ENCODE measurements at regions not wholly inside any gene's neighbourhood (a gene's known extent, or its start where the extent isn't known, plus 50 kb on each side); places are given as distances from the start of the nearest gene placed in this dataset.
"Not testable (repeated sequence)": the region's sequence is repeated elsewhere in the genome, so short reads cannot be mapped to it uniquely, and the experiment has no call there.

DNA sequence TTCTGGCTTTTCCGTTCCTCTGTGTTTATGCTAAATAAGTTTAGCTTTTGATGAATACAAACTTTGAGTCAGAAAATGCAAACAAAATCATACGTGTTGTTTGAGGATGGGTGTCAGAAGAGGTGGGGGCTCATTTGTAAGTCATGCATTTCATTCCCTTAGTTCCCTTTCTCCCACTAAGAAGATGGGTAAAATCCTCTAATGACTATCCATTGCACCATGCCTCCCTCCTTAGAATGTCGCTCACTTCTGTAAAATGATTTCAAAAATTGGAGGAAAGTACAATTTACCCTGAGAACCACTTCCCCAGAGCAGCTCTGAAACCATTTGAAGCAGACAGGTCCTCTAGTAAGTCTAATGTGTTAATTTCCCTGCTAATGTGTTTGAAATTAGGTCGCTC is 629.6 kb upstream of the VRK2 start:
- intact Hi-C loops (cut with micrococcal nuclease), result no loop called here
- no peak for DNase-seq (ENCODE audit: low read depth, low spot score)

DNA sequence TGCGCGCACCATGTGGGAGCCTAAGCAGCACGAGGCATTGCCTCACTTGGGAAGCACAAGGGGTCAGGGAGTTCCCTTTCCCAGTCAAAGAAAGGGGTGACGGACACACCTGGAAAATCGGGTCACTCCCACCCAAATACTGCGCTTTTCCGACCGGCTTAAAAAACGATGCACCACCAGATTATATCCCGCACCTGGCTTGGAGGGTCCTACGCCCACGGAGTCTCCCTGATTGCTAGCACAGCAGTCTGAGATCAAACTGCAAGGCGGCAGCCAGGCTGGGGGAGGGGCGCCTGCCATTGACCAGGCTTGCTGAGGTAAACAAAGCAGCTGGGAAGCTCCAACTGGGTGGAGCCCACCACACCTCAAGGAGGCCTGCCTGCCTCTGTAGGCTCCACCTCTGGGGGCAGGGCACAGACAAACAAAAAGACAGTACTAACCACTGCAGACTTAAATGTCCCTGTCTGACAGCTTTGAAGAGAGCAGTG is 627.7 kb upstream of the VRK2 start:
- dilution Hi-C loops (cut with MboI; ENCODE audit: extremely low pct_ligation_motif_present, low sequenced_read_pairs); H3K4me1 ChIP-seq (ENCODE audit: control insufficient read depth, extremely low read depth, insufficient read depth, low read length); H3K9me3 ChIP-seq (replicated peaks; ENCODE audit: control insufficient read depth, insufficient read depth, low read length); DNase-seq (ENCODE audit: low read depth, low spot score); H3K79me2 ChIP-seq (ENCODE audit: control insufficient read depth, insufficient read depth, low read length); H2AFZ ChIP-seq (ENCODE audit: low read depth, low read length); POLR2A ChIA-PET; H3K9ac ChIP-seq (replicated peaks; ENCODE audit: extremely low read depth, insufficient read depth, low read length); H3K9me1 ChIP-seq (replicated peaks; ENCODE audit: control insufficient read depth, extremely low read depth, insufficient read depth, low read length); intact Hi-C loops (cut with micrococcal nuclease); H3K4me3 ChIP-seq (replicated peaks in 1 of 3; ENCODE audit: insufficient read depth in 1 of 3, low read depth in 1 of 3, low read length in 3 of 3); H3K4me2 ChIP-seq (ENCODE audit: insufficient read depth, low read length); H3K27me3 ChIP-seq (ENCODE audit: control insufficient read depth in 2 of 2, insufficient read depth in 2 of 2, low read length in 2 of 2); H4K20me1 ChIP-seq (replicated peaks; ENCODE audit: control insufficient read depth, extremely low read depth, insufficient read depth, low read length); FAIRE-seq; BruUV-seq (replicated peaks); H3K27ac ChIP-seq (ENCODE audit: insufficient read depth, low read depth, low read length); CTCF ChIA-PET; H3K36me3 ChIP-seq (ENCODE audit: control insufficient read depth in 2 of 2, extremely low read depth in 1 of 2, insufficient read depth in 2 of 2, low read length in 2 of 2): not testable (repeated sequence)

More for the DNA sequence above, 629.6 kb upstream of the VRK2 start:
- Histone ChIP-seq H3K27ac (ENCODE audit: insufficient read depth, low read depth, low read length) (no peak overlapping the region), H3K27me3 (ENCODE audit: control insufficient read depth in 2 of 2, insufficient read depth in 2 of 2, low read length in 2 of 2) (no peaks in the 10 kb centered on the region), H4K20me1 (replicated peaks; ENCODE audit: control insufficient read depth, extremely low read depth, insufficient read depth, low read length) (no peaks in the 10 kb centered on the region), H2AFZ (ENCODE audit: low read depth, low read length) (no peak overlapping the region), H3K4me1 (ENCODE audit: control insufficient read depth, extremely low read depth, insufficient read depth, low read length) (no peaks in the 10 kb centered on the region), H3K4me2 (ENCODE audit: insufficient read depth, low read length) (no peak overlapping the region), H3K9me3 (replicated peaks; ENCODE audit: control insufficient read depth, insufficient read depth, low read length) (no peaks in the 10 kb centered on the region), H3K79me2 (ENCODE audit: control insufficient read depth, insufficient read depth, low read length) (no peaks in the 10 kb centered on the region), H3K9ac (replicated peaks; ENCODE audit: extremely low read depth, insufficient read depth, low read length) (no peak overlapping the region), H3K36me3 (ENCODE audit: control insufficient read depth in 2 of 2, extremely low read depth in 1 of 2, insufficient read depth in 2 of 2, low read length in 2 of 2) (no peaks in the 10 kb centered on the region), H3K4me3 (replicated peaks in 1 of 3; ENCODE audit: insufficient read depth in 1 of 3, low read depth in 1 of 3, low read length in 3 of 3) (no peak overlapping the region), H3K9me1 (replicated peaks; ENCODE audit: control insufficient read depth, extremely low read depth, insufficient read depth, low read length) (no peaks in the 10 kb centered on the region)
- dilution Hi-C loops (cut with MboI; ENCODE audit: extremely low pct_ligation_motif_present, low sequenced_read_pairs), result no loop called here
- TF ChIP-seq JUN (IDR thresholded peaks at IDR 0.05; ENCODE audit: borderline replicate concordance, insufficient read depth, insufficient read length, low read depth), result no peak
- no peak for TF ChIP-seq POLR2AphosphoS5 (IDR thresholded peaks at IDR 0.05; ENCODE audit: insufficient read depth, low read depth, low read length)
- no peak for TF ChIP-seq MYC (IDR thresholded peaks at IDR 0.05; ENCODE audit: low read depth, low read length)
- no peak for TF ChIP-seq FOS (IDR thresholded peaks at IDR 0.05; ENCODE audit: borderline replicate concordance, insufficient read depth, low read length)
- TF ChIP-seq EZH2 (IDR thresholded peaks at IDR 0.05; ENCODE audit: borderline replicate concordance, low read depth, low read length, severe bottlenecking), result no peak
- no TSS peak for BruUV-seq (replicated peaks)
- ChIA-PET CTCF (no interaction called here), POLR2A (no interaction called here)
- no peak for FAIRE-seq

Measured in endothelial cell of umbilical vein (primary cell).